ENCODE measurements at regions not wholly inside any gene's neighbourhood (a gene's known extent, or its start where the extent isn't known, plus 50 kb on each side); places are given as distances from the start of the nearest gene placed in this dataset.
"Not testable (repeated sequence)": the region's sequence is repeated elsewhere in the genome, so short reads cannot be mapped to it uniquely, and the experiment has no call there.

- not testable (repeated sequence) for DNase-seq (ENCODE audit: low read depth)
These were observed 54.8 kb upstream of the FAM90A1 start for GRCh38 chr12:8282181-8282580.

- DNase-seq (ENCODE audit: low read depth) = not testable (repeated sequence)
These were observed 58.3 kb upstream of the FAM90A1 start for GRCh38 chr12:8285681-8286080.

GRCh38 chr12:8291764-8292163 is 64.3 kb upstream of the FAM90A1 start:
- not testable (repeated sequence) for DNase-seq (ENCODE audit: low read depth)

- not testable (repeated sequence) for DNase-seq (ENCODE audit: low read depth)
These were observed 67.2 kb upstream of the FAM90A1 start for GRCh38 chr12:8294662-8295061.

DNA sequence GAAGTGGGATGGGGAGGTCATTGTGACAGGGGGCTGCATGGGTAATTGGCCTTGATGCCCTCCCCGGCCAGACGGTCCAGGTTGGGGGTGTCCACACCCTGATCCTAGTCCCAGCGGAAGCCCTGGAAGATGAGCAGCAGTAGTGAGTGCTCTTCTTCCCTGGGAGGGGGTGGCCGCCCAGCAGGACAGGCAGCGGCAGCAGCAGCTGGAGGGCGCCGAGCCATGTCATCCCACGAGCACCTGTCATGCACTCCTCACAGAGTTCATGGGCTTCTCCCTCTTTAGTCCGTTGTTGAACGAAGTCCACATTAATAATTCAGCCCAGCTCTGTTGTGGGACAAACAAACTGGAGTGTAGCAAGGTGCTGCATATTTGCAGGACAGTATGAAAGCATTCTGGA is 81.2 kb upstream of the FAM90A1 start:
- not testable (repeated sequence) for DNase-seq (ENCODE audit: low read depth)

DNA sequence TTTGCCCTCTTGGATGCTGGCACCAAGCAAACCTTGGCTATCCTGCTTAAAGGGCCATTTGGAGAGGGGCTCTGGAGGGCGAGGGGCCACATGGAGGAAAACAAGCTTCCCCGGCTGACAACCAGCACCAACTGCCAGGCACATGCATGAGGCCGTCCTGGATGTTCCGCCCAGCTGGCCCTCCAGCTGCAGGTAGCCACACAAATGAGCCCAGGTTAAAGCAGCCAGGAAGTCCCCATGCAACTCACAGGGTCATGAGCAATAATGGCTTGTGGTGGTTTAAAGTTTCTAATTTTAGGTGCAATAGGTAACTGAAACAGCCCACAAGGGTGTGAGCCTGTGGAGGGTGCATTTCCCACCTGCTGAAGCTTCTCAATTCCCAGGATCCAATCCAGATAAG is 88.6 kb upstream of the FAM90A1 start:
- DNase-seq (ENCODE audit: low read depth) = not testable (repeated sequence)

- not testable (repeated sequence) for DNase-seq (ENCODE audit: low read depth)
These were observed 90.3 kb upstream of the FAM90A1 start for GRCh38 chr12:8317675-8318074.

DNA sequence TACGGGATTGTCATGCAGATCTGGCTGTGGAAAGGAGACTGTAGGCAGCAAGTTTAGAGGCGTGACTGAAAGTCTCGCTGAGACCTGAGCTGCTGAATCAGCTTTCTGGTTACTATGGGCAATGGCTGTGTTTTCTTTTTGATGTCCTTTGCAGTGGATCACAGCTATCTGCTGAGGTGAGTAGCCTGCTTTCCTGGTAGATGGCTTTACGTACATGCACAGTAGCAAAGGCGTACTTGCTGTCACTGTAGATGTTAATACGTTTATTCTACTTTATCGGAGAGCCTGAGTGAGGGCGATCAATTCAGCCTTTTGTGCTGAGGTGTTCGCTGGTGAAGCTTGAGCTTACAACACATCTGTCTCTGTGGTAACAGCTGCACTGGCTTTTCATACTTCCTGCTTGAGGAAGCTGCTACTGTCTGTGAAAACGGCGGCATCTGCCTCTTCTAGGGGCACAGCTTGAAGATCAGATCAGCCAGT is 92.9 kb upstream of the FAM90A1 start:
- DNase-seq (ENCODE audit: low read depth) = peak; percentile 13

DNA sequence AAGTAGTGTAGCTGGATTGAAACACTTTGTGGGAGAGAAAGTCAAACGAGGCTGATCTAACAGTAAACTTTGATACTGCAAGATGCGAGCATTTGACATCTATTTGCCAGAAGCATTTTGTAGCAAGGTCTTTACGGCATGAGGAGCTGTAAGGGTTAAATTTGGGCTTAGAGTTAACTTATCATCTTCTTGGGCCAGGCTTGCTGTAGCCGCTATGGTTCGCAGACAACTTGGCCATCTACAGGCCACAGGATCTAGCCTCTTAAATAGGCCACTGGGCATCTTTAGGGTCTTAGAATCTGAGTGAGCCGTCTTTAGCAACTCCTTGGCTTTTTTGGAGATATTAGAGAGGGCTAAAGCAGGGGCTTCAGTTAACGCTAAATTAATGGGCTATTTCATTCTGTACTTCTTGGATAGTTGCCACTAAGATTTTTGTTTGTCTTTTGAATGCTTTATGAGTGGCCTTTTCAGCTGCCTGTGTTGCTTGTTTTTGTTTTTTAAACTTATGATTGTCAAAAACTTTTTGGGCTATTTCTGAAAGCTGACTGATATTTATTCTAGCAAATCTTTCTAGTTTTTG is 93.5 kb upstream of the FAM90A1 start:
- DNase-seq (ENCODE audit: low read depth) = not testable (repeated sequence)

DNA sequence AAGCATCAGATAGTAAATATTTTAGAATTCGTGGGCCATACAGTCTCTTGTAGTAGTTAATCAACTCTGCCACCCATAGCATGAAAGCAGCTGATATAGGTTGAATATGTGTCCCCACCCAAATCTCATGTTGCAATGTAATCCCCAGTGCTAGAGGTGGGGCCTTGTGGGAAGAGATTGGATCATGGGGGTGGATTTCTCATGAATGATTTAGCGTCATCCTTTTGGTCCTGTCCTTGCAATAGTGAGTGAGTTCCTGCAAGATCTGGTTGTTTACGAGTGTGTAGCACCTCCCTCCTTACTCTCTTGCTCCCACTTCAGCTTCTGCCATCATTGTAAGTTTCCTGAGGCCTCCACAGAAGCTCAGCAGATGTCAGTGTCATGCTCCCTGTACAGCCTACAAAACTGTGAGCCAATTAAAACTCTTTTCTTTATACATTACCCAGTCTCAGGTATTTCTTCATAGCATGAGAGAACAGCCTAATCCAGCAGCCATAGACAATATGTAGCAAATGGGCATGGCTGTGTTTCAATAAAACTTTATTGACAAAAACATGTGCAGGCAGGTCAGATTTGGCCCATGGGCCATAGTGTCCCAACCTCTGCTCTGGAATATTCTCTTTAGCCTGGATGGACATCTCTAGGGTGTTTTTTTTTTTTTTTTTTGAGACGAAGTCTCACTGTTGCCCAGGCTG is 97.9 kb upstream of the FAM90A1 start:
- DNase-seq (ENCODE audit: low read depth) = not testable (repeated sequence)

GRCh38 chr12:8328835-8329234 is 101.4 kb upstream of the FAM90A1 start:
- DNase-seq (ENCODE audit: low read depth) = not testable (repeated sequence)

GRCh38 chr12:8332373-8332772 is 105.0 kb upstream of the FAM90A1 start:
- not testable (repeated sequence) for DNase-seq (ENCODE audit: low read depth)

GRCh38 chr12:8351073-8351472 is 104.7 kb upstream of the CLEC6A start:
- DNase-seq (ENCODE audit: low read depth) = not testable (repeated sequence)

GRCh38 chr12:8354741-8355140 is 101.0 kb upstream of the CLEC6A start:
- DNase-seq (ENCODE audit: low read depth) = not testable (repeated sequence)

- DNase-seq (ENCODE audit: low read depth) = not testable (repeated sequence)
These were observed 100.2 kb upstream of the CLEC6A start for GRCh38 chr12:8355531-8355930.

DNA sequence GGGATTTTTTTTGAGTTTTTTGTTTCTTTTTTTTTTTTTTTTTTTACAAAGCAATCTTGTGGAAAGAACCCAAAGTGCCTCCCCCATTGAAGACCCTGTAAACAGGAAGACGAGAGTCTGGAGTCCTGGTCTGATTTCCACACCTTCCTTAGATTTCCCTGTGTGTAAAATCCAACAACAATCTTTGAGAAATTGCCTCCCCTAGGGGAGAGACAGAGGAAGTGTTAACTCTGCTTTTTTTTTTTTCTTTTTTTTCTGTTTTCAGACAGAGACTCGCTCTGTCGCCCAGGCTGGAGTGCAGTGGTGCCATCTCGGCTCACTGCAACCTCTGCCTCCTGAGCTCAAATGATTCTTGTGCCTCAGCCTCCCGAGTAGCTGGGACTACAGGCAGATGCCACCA is 82.0 kb upstream of the CLEC6A start:
- not testable (repeated sequence) for DNase-seq (ENCODE audit: low read depth)

GRCh38 chr12:8375122-8375521 is 80.6 kb upstream of the CLEC6A start:
- not testable (repeated sequence) for DNase-seq (ENCODE audit: low read depth)

GRCh38 chr12:8377756-8378155 is 78.0 kb upstream of the CLEC6A start:
- DNase-seq (ENCODE audit: low read depth) = not testable (repeated sequence)

GRCh38 chr12:8382556-8382955 is 73.2 kb upstream of the CLEC6A start:
- not testable (repeated sequence) for DNase-seq (ENCODE audit: low read depth)

- not testable (repeated sequence) for DNase-seq (ENCODE audit: low read depth)
These were observed 71.1 kb upstream of the CLEC6A start for GRCh38 chr12:8384686-8385085.

DNA sequence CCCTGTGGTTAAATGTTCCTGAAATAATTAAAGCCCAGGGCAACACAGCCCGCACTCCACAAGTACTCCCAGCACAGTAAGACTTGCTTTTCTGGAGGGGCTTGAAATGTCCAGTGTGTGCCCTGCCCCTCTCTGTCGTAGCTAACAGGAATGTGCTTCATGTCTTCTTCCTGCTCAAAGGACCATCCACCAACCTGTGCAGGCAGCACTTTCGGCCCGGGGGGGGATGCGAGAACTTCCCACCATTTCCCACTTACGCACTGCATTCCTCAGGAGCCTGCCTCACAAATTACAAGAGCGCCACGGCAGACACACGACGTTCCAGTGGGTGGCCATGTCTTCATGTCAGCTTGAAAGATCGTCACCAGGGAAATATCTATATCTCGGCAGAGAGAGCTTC is 70.3 kb upstream of the CLEC6A start:
- not testable (repeated sequence) for DNase-seq (ENCODE audit: low read depth)

DNA sequence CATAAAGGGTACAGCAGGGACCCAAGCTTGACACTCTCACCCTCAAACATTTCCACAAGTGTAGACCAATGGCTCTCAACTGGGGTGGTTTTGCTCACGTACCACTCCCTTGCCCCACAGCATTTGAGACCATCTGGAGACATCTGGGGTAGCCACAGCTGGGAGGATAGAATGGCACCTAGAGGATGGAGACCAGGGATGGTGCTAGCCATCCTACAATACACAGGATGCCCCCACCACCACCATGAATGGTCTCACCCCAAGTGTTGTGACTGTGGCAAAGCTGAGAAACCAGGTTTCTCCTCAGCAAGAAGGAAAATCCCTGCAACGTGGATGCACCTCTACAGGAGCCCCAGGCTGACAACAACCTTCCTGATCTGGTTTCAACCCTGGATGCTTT is 69.1 kb upstream of the CLEC6A start:
- not testable (repeated sequence) for DNase-seq (ENCODE audit: low read depth)

DNA sequence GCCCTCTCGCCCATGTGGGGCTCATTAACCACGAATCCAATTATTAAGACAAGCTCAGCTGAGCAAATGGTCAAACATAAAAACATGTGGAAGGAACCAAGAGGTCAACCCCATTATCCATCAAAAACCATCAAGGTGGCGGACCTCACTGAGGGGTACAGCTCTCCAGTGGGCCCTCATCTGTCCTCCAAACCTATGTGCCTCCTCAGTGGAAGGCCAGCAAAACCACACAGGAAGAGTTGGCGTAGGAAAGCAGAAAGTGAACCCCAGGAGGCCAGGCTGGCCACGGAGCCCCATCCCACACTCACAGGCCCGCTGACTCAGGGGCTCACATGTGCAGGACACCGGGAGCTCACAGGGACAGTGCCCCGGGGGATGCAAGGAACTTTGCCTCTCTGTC is 66.5 kb upstream of the CLEC6A start:
- DNase-seq (ENCODE audit: low read depth) = not testable (repeated sequence)
